Activated naive CD4-positive, alpha-beta T cell treated with anti-CD3 and anti-CD28 coated beads, Interleukin-2, amount 10 ng/mL, durations not matched to agents 7 days and 5 days (primary cell): ENCODE measurements at regions not wholly inside any gene's neighbourhood (a gene's known extent, or its start where the extent isn't known, plus 50 kb on each side); places are given as distances from the start of the nearest gene placed in this dataset.

Source experiments
- CTCF ChIA-PET: fragments of 350-600 bp; sonication (Branson Sonifier 250); formaldehyde crosslinking; loops from one replicate; lab custom pipeline; 2021; ENCODE audit warnings: antibody characterized with exemption; lab: Charles Lee
- DNase-seq: peaks from one replicate; pipeline ENCODE4 v3.0.0-alpha.2; 2020
- H3K27ac Mint-ChIP-seq: one replicate; pipeline ENCODE4 v1.8.0; 2021; ENCODE audit warnings: mild to moderate bottlenecking, moderate library complexity, mixed read lengths
- H3K27me3 Mint-ChIP-seq: one replicate; pipeline ENCODE4 v1.8.0; 2021; ENCODE audit warnings: mild to moderate bottlenecking, mixed read lengths
- H3K36me3 Mint-ChIP-seq: one replicate; pipeline ENCODE4 v1.8.0; 2021; ENCODE audit warnings: mixed read lengths
- H3K4me1 Mint-ChIP-seq: one replicate; pipeline ENCODE4 v1.8.0; 2021; ENCODE audit warnings: mixed read lengths
- H3K4me3 Mint-ChIP-seq: one replicate; pipeline ENCODE4 v1.8.0; 2021; ENCODE audit warnings: mild to moderate bottlenecking, moderate library complexity, mixed read lengths
- H3K9me3 Mint-ChIP-seq: one replicate; pipeline ENCODE4 v1.8.0; 2021; ENCODE audit warnings: mixed read lengths

DNA sequence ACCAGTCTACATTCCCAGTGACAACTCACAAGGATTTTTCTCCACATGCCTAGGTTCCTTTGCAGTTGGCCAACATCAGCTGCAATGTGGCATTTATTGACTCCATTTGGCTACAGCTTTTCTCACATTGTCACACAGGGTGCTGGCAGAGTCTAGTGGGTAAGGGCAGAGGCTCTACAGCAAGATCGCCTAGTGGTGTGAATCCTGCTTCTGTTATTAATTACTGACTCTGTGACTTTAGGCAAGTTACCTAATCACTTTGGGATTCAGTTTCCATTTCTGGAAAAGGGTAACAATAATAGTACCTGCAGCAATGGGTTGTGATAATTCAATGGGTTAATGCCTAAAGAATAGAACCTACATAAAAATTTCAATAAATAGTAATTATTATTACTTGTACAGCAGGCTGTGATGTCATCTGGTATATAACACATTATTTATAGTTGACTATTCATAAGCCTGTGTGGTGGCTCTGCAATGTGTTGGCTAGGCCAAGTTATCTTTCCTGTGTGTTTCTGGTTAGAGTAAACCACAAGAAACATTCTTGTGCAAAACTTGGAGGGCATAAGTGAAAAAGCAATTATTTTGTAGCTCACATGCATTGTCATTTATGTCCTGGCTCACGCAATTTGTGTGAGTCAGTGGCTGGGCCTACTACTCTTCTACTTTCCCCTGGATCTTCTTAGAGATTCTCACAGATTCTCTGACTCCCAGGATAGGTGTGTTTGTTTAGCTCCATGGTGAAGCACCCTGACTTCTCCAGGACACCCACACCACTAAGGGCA lies 59.5 kb downstream of the PTGS2 start:
- no peak for DNase-seq
- no peaks in the 10 kb centered on the region for H3K9me3 Mint-ChIP-seq
- CTCF ChIA-PET = interaction anchor here (1.0 to 1.2 kb wide), 2 partner anchors 8 to 246 kb away, joined by 3 read pairs; partner anchors contain the start of gene TPR
- H3K27ac Mint-ChIP-seq = peak overlapping the region; percentile 62
- H3K36me3 Mint-ChIP-seq = no peaks in the 10 kb centered on the region
- peaks cover 13% of the 10 kb centered on the region for H3K27me3 Mint-ChIP-seq
- no peak overlapping the region for H3K4me3 Mint-ChIP-seq
- peaks cover 37% of the 10 kb centered on the region for H3K4me1 Mint-ChIP-seq

DNA sequence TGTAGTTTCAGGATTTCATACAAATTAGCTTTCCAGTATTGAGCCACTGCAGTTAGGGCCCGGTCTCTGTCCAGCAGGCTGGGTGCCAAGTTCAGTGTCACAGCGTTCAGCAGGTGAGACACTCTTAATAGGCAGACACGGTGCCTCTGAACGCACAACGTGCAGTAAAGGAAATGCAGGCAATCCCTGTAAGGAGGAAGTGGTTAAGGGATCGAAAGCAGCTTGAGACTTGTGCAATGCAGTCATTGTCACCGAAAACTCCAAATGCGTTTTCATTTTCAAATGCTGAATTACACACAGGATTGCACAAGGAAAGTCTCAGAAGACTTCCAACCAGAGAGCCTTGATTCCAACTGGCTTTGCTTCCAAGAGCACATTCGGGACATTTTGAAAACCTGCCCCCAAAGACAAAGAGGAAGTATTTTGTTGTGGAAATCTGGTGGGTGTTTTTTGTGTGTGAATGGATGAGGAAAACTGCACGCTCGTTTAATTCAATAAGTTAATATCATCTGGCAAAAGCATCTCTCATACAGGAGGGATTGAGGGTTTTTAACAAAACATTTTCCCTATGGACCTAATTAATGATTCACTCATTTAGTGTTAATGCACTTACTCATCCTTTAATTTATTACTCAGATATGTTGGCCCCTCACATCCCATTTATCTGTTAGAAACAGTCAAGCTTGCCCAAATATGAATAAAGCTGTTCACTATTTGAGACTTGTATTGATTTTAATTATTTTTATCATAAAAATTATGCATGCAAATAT lies 61.6 kb downstream of the PTGS2 start:
- H3K36me3 Mint-ChIP-seq = no peaks in the 10 kb centered on the region
- H3K9me3 Mint-ChIP-seq = no peaks in the 10 kb centered on the region
- H3K27ac Mint-ChIP-seq = peak overlapping the region; percentile 77
- CTCF ChIA-PET = interaction anchor here (0.7 kb wide), 1 partner anchor 123 kb away, joined by 3 read pairs; no protein-coding TSS in a partner anchor
- H3K27me3 Mint-ChIP-seq = peaks cover 16% of the 10 kb centered on the region
- peak overlapping the region; percentile 66 for H3K4me3 Mint-ChIP-seq
- H3K4me1 Mint-ChIP-seq = peaks cover 55% of the 10 kb centered on the region
- DNase-seq = peak; percentile 68

DNA sequence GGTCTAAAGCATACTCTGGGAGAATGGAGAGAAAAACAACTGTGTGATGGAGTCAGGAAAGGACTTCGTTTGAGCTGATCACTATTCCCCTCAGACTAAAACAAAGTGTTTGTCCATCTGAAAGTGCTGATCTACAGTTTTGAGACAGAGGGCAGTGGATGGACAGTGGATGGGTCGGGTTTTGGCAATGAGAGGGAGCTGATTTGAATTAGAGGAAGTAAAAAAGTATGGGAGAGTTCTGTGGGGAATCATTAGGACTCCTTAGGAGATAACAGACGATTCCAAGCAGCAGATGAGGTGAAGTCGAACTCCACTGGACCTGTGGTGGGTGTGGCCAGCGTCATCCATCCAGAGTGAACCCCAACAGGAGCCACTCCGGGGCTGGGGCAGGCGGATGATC lies 62.3 kb downstream of the PTGS2 start:
- CTCF ChIA-PET = interaction anchor here (0.7 kb wide), 1 partner anchor 123 kb away, joined by 3 read pairs; no protein-coding TSS in a partner anchor
- peaks cover 20% of the 10 kb centered on the region for H3K27me3 Mint-ChIP-seq

DNA sequence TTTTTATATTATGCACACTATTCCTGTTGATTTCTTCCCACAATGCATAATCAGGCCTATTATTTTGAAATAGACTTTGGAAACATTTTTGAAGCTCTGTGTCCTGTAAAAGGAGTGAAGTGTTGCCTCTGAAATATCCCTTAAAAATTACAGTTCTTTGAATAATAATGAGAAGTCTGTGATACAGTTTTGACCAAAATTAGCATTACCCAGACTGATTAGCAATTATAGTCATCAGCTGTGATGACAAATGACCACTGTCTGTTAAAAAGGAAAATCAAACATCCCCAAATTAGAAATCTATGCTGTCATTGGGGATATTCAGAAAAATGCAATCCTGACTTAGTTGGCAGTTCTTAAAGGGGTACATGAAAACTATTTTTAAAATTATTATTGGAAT lies 63.7 kb downstream of the PTGS2 start:
- no peak overlapping the region for H3K27ac Mint-ChIP-seq
- CTCF ChIA-PET = no interaction called here

More for the DNA sequence above, 62.3 kb downstream of the PTGS2 start:
- H3K4me3 Mint-ChIP-seq = no peak overlapping the region
- DNase-seq = no peak
- no peaks in the 10 kb centered on the region for H3K9me3 Mint-ChIP-seq
- H3K36me3 Mint-ChIP-seq = no peaks in the 10 kb centered on the region
- peaks cover 57% of the 10 kb centered on the region for H3K4me1 Mint-ChIP-seq
- H3K27ac Mint-ChIP-seq = no peak overlapping the region

DNA sequence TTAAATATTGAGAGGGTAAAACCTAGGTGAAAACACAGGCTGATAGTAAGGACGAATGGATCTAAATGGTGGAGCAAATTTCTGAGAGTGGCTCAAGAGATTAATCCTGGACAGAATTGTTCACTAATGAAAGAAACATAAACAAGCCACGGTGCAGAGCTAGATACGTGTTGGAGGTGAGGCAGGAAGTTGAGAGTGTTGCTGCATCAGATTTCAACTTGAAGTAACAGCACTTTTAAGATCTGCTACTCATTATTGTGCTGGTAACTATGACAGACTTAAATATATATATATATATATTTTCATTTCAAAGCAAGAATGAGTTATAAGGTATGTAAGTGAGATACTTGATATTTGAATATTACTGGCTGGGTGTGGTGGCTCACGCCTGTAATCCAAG lies 64.9 kb downstream of the PTGS2 start:
- peaks cover 44% of the 10 kb centered on the region for H3K4me1 Mint-ChIP-seq
- H3K27ac Mint-ChIP-seq = no peak overlapping the region
- DNase-seq = no peak
- H3K36me3 Mint-ChIP-seq = no peaks in the 10 kb centered on the region
- H3K4me3 Mint-ChIP-seq = no peak overlapping the region
- H3K27me3 Mint-ChIP-seq = peaks cover 30% of the 10 kb centered on the region
- CTCF ChIA-PET = interaction anchor here (1.2 kb wide), 1 partner anchor 10 kb away, joined by 4 read pairs; no protein-coding TSS in a partner anchor
- no peaks in the 10 kb centered on the region for H3K9me3 Mint-ChIP-seq

More for the DNA sequence above, 63.7 kb downstream of the PTGS2 start:
- DNase-seq = no peak
- Mint-ChIP-seq H3K4me1 (peaks cover 54% of the 10 kb centered on the region), H3K4me3 (no peak overlapping the region), H3K9me3 (no peaks in the 10 kb centered on the region), H3K36me3 (no peaks in the 10 kb centered on the region), H3K27me3 (peaks cover 25% of the 10 kb centered on the region)

DNA sequence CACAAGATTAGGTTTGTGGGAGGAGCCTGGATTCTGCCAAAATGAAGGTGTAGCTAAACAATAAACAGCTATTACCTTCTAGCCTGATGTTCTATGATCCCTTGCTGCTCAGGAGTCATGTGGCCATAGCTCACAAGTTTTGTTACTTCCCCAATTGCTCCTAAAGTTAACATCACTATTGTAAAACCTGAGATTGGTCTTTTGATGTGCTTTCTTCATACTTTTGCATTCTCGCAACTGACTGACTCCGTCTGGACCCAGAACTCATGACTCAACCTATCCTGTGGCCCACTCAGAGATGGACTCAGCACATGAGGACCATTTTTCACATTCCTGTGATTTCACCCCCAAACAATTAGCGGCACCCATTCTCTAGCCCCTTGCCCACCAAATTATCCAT lies 69.1 kb downstream of the PTGS2 start:
- Mint-ChIP-seq H3K4me1 (peaks cover 20% of the 10 kb centered on the region), H3K27me3 (peaks cover 41% of the 10 kb centered on the region), H3K27ac (no peak overlapping the region), H3K4me3 (no peak overlapping the region), H3K36me3 (no peaks in the 10 kb centered on the region), H3K9me3 (no peaks in the 10 kb centered on the region)
- DNase-seq = no peak
- CTCF ChIA-PET = interaction anchor here (1.3 kb wide), 1 partner anchor 207 kb away, joined by 4 read pairs; no protein-coding TSS in a partner anchor

DNA sequence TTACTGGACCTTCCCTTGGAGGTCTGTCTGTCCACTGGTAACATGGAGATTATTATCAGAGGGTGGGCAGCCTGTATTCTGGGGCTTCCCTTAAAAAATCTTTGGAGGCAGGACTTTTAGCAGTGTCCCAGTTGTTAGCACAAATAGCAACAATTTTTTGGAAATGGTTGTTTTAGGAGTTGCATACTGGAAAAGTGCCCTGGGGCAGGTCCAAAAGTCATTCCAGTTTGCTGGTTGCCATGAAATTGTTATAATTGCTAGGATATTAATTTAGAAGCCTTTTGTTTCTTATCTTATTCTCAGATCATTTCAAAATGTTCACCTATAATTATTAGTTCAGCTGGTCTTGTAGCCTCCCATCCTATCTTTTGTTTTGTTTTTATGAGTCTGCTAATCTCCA lies 71.0 kb downstream of the PTGS2 start:
- no peak overlapping the region for H3K4me3 Mint-ChIP-seq
- DNase-seq = no peak
- H3K36me3 Mint-ChIP-seq = no peaks in the 10 kb centered on the region
- peaks cover 7% of the 10 kb centered on the region for H3K4me1 Mint-ChIP-seq
- CTCF ChIA-PET = interaction anchor here (0.7 kb wide), 1 partner anchor 373 kb away, joined by 3 read pairs; no protein-coding TSS in a partner anchor
- H3K27me3 Mint-ChIP-seq = peaks cover 41% of the 10 kb centered on the region
- no peaks in the 10 kb centered on the region for H3K9me3 Mint-ChIP-seq
- no peak overlapping the region for H3K27ac Mint-ChIP-seq

DNA sequence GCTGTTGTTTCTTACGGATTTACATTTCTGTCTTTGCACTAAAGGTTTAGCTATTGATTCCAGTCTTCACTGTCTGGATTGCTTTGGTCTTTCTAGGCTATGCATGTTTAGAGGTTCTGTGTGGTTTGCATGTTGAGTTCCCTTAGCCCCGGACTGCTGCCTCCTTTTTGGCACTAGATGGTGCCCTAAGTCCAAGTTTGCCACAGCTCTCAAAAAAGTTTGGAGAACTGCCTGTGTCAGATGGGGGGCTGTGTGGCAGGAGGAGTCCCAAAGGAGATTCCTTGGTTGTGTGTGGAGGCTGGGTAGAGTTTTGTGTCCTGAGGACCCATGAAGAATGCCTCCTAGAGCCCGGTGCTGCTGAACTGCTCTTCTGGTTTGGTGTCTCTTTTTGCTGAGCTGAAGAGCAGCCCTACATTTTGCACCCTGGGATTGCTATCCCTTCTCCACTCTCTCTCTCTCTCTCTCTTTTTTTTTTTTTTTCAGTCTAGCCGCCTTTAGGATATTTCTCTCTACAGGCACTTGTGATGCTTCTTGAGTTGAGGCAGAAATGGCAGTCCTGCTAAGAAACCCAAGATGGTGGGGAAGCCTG lies 74.4 kb downstream of the PTGS2 start:
- H3K36me3 Mint-ChIP-seq = no peaks in the 10 kb centered on the region
- no peak overlapping the region for H3K4me3 Mint-ChIP-seq
- CTCF ChIA-PET = interaction anchor here (0.6 to 2.0 kb wide), 18 partner anchors 9 to 830 kb away, joined by 3 to 9 read pairs (median 4); no protein-coding TSS in a partner anchor
- no peaks in the 10 kb centered on the region for H3K4me1 Mint-ChIP-seq
- H3K27ac Mint-ChIP-seq = no peak overlapping the region
- H3K27me3 Mint-ChIP-seq = peaks cover 28% of the 10 kb centered on the region
- peak; percentile 64 for DNase-seq
- no peaks in the 10 kb centered on the region for H3K9me3 Mint-ChIP-seq

DNA sequence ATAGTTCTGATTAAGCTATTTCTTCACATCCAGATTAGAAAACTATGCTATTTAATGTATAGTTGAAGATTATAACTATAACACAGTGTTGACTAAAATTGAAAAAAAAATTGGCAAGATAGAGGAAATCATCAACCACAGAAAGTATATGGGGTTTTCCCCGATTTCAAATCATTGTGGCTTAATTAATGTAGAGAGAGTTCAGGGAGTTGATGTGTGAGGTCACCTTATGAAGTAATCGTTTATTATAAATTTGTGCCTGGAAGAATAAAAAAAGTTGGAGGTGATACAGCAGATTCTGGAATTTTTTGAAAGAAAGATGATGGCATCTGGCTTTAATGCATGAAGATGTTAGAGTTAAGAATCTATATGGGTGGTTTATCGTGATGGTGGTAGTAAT lies 84.3 kb downstream of the PTGS2 start:
- no peak for DNase-seq
- peaks cover 16% of the 10 kb centered on the region for H3K27me3 Mint-ChIP-seq

DNA sequence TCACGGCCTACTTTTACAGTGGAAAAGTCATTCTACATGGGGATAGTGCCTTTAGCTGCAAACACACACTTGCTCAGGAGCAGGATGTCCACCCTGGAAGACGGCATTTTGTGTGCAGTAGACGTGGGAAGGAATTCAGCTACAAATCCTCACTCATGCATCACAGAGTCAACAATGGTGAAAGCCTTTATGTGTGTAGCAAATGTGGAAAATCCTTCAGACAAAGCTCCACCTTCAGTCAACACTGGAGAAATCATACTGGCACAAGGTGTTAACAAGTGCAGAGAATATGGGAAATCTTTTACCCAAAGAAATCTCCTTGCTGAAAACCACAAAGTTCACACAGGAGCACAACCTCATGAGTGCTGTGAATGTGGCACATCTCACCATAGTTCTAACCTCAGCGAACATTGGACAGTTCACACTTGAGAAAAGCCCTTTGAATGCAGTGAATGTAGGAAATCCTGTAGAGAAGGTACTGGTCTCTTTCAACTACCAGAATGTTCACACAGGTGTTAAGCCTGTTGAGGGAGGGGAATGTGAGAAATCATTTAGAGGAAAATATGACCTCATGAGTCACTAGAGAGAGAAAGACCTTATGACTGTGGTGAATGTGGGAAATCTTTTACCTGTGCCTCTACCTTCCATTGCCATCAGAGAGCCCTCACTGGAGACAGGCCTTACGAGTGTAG lies 101.8 kb downstream of the PTGS2 start:
- CTCF ChIA-PET = no interaction called here
- no peak overlapping the region for H3K27ac Mint-ChIP-seq

More for the DNA sequence above, 84.3 kb downstream of the PTGS2 start:
- Mint-ChIP-seq H3K9me3 (no peaks in the 10 kb centered on the region), H3K4me1 (peaks cover 3% of the 10 kb centered on the region), H3K4me3 (no peak overlapping the region), H3K36me3 (no peaks in the 10 kb centered on the region), H3K27ac (no peak overlapping the region)
- CTCF ChIA-PET = no interaction called here

DNA sequence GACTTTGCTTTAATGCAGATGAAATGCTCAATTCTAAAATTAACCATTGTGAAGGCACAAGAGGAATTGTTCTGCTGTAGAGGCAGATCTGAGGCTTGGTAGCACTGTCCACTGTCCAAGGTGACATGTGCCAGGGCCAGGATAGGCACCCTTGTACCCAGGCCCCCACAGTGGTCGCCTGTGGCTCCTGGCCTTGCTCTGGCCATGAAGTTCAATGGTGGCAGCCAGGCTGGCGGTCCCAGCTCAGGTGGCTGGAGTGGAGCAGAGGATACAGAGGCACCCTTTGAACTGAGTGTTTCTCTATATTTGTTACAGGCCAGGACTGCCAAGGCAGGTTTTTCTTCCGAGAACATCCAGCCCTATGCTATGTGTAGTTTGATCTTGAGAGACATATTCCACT lies 102.6 kb downstream of the PTGS2 start:
- H3K27me3 Mint-ChIP-seq = no peaks in the 10 kb centered on the region
- CTCF ChIA-PET = no interaction called here
- H3K4me1 Mint-ChIP-seq = no peaks in the 10 kb centered on the region
- no peaks in the 10 kb centered on the region for H3K36me3 Mint-ChIP-seq
- H3K4me3 Mint-ChIP-seq = no peak overlapping the region
- no peak overlapping the region for H3K27ac Mint-ChIP-seq
- DNase-seq = no peak
- no peaks in the 10 kb centered on the region for H3K9me3 Mint-ChIP-seq

More for the DNA sequence above, 101.8 kb downstream of the PTGS2 start:
- H3K36me3 Mint-ChIP-seq = no peaks in the 10 kb centered on the region
- no peak overlapping the region for H3K4me3 Mint-ChIP-seq
- H3K4me1 Mint-ChIP-seq = no peaks in the 10 kb centered on the region
- DNase-seq = no peak
- H3K27me3 Mint-ChIP-seq = peaks cover 1% of the 10 kb centered on the region
- H3K9me3 Mint-ChIP-seq = no peaks in the 10 kb centered on the region

DNA sequence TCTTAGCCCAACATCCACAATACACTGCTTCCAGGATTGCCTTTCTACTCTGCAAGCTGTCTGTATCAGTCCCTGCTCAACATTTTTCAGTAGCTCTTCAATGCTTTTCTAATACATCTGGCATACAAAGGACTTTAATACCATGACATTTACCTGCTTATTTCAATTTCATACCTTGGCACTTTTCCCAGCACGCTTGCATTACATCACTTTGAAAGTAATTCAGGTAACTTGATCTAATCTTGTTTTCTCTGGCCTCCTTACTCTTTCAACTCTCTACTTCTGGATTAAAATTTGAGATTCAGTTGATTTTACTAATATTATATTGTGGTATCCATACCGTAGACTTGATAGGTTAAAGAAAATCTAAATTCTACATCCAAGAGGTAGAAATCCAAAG lies 103.0 kb downstream of the PTGS2 start:
- CTCF ChIA-PET = no interaction called here
- no peaks in the 10 kb centered on the region for H3K27me3 Mint-ChIP-seq
- H3K4me3 Mint-ChIP-seq = no peak overlapping the region
- H3K4me1 Mint-ChIP-seq = no peaks in the 10 kb centered on the region
- H3K9me3 Mint-ChIP-seq = no peaks in the 10 kb centered on the region
- H3K27ac Mint-ChIP-seq = no peak overlapping the region
- no peak for DNase-seq
- no peaks in the 10 kb centered on the region for H3K36me3 Mint-ChIP-seq

DNA sequence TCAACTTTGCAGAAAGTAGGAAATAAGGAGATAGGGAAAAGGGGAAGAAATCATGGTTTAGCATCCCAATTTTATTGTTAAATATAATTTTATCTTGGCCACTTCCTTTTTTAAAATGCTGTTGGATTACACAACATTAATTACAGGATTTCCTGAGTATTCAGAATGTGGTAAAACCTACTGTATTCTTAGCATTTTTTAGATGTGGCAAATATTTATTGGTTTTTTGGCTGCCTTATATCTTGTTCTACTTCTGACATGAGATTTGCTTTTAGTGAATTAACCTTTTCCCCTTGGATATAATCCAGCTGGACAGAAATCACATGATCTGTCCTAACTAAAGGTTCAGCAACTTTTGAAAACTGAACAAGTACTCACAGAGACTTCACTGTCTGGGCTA lies 104.9 kb downstream of the PTGS2 start:
- CTCF ChIA-PET = no interaction called here
- Mint-ChIP-seq H3K27ac (no peak overlapping the region), H3K4me3 (no peak overlapping the region), H3K4me1 (no peaks in the 10 kb centered on the region), H3K27me3 (no peaks in the 10 kb centered on the region), H3K9me3 (no peaks in the 10 kb centered on the region), H3K36me3 (no peaks in the 10 kb centered on the region)
- DNase-seq = no peak
